Thoracic aorta (tissue), 2 donors: ENCODE measurements at regions not wholly inside any gene's neighbourhood (a gene's known extent, or its start where the extent isn't known, plus 50 kb on each side); places are given as distances from the start of the nearest gene placed in this dataset.
"Not testable (repeated sequence)": the region's sequence is repeated elsewhere in the genome, so short reads cannot be mapped to it uniquely, and the experiment has no call there.

Source experiments
- ATAC-seq: fragments of 150-250 bp; one replicate; pipeline ENCODE4 v1.8.0; 2017; ENCODE audit warnings: low read depth; ENCODE audit not compliant: insufficient number of reproducible peaks, low FRiP score
- DNase-seq: peaks from one replicate; pipeline ENCODE4 v3.0.0-alpha.2; 2020; ENCODE audit warnings: low spot score
- H3K27ac ChIP-seq, 2 donors: fragments of 200-600 bp; sonication (generic); 1 replicate in 1 of 2; 2 replicates in 1 of 2; pipeline ENCODE4 v1.5.1; 2016; ENCODE audit warnings: mild to moderate bottlenecking in 2 of 2, moderate library complexity in 2 of 2
- H3K27me3 ChIP-seq: fragments of 200-600 bp; sonication (generic); replicated peaks from 2 replicates; pipeline ENCODE4 v1.6.0; 2016; ENCODE audit warnings: mild to moderate bottlenecking; ENCODE audit not compliant: insufficient read depth
- H3K36me3 ChIP-seq: fragments of 200-600 bp; sonication (generic); one replicate; pipeline ENCODE4 v1.5.1; 2016
- H3K4me1 ChIP-seq, 2 donors: fragments of 200-600 bp; sonication (generic); 1 replicate in 1 of 2; 2 replicates in 1 of 2; pipeline versions ENCODE4 v1.5.1 to v1.6.0; 2016; ENCODE audit warnings: low read depth in 2 of 2, mild to moderate bottlenecking in 1 of 2; ENCODE audit not compliant: control insufficient read depth in 1 of 2
- H3K4me3 ChIP-seq: fragments of 200-600 bp; sonication (generic); 2 replicates; pipeline ENCODE4 v1.5.1; 2016; ENCODE audit warnings: mild to moderate bottlenecking
- H3K9me3 ChIP-seq: fragments of 200-600 bp; sonication (generic); 2 replicates; pipeline ENCODE4 v1.5.1; 2016
- TF ChIP-seq, protein P1 (sequence below): fragments of 200-600 bp; sonication (generic); IDR thresholded peaks from one replicate; pipeline ENCODE4 v1.5.1; 2019; ENCODE audit warnings: antibody characterized with exemption

DNA sequence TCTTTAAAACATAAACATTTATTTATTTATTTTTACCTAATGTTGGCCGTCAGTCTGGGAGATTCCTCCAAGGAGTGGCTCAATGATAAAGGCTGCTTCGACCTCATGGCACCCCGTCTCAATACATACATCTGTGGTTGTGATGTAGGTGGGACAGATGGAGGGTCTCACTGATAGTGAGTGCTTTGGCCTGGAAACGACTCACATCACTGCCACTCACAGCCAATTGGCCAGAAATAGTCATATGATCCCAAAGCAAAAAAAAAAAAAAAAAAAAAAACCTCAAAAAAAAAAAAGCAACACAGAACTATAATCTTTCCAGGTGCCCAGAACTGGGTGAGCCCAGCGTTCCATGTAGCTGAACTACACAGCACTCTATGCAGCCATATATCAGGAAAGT lies 125.4 kb downstream of the PSAT1 start:
- Histone ChIP-seq H3K36me3 (no peaks in the 10 kb centered on the region), H3K27ac (no peak overlapping the region), H3K27me3 (no peaks in the 10 kb centered on the region), H3K4me1 (no peaks in the 10 kb centered on the region), H3K4me3 (no peak overlapping the region), H3K9me3 (no peaks in the 10 kb centered on the region)
- DNase-seq (no peak), ATAC-seq (no peak)
- TF ChIP-seq, protein P1, sequence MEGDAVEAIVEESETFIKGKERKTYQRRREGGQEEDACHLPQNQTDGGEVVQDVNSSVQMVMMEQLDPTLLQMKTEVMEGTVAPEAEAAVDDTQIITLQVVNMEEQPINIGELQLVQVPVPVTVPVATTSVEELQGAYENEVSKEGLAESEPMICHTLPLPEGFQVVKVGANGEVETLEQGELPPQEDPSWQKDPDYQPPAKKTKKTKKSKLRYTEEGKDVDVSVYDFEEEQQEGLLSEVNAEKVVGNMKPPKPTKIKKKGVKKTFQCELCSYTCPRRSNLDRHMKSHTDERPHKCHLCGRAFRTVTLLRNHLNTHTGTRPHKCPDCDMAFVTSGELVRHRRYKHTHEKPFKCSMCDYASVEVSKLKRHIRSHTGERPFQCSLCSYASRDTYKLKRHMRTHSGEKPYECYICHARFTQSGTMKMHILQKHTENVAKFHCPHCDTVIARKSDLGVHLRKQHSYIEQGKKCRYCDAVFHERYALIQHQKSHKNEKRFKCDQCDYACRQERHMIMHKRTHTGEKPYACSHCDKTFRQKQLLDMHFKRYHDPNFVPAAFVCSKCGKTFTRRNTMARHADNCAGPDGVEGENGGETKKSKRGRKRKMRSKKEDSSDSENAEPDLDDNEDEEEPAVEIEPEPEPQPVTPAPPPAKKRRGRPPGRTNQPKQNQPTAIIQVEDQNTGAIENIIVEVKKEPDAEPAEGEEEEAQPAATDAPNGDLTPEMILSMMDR = no peak

DNA sequence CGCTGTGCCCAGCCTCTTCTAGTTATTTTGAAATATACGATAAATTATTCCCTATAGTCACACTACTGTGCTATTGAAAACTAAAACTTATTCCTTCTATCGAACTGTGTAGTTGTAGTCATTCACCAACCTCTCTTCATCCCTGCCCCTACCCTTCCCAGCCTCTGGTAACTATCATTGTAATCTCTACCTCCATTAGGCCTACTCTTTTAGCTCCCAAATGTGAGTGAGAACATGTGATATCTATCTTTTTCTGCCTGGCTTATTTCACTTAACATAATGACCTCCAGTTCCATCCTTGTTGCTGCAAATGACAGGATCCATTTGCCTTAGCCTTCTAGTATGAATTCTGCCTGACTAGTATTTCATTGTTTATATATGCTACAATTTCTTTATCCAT lies 127.4 kb downstream of the PSAT1 start:
- Histone ChIP-seq H3K36me3 (no peaks in the 10 kb centered on the region), H3K9me3 (no peaks in the 10 kb centered on the region), H3K4me3 (no peak overlapping the region), H3K27ac (no peak overlapping the region), H3K4me1 (no peaks in the 10 kb centered on the region), H3K27me3 (no peaks in the 10 kb centered on the region)
- TF ChIP-seq, protein P1 = no peak
- ATAC-seq (no peak), DNase-seq (no peak)

DNA sequence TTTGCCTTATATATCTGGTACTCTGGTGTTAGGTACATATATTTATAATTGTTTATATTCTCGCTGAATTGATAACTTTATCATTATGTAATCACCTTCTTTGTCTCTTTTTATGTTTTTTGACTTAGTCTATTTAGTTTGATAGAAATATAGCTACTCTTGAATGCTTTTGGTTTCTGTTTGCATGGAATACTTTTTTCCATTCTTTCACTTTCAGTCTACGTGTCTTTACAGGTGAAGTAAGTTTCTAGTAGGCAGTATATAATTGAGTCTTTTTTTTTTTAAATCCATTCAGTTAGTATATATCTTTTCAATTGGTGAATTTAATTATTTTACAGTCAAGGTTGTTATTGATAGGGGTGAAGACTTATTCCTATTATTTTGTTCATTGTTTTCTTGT lies 131.7 kb downstream of the PSAT1 start:
- DNase-seq (no peak), ATAC-seq (no peak)
- Histone ChIP-seq H3K4me3 (no peak overlapping the region), H3K9me3 (peaks cover 5% of the 10 kb centered on the region), H3K36me3 (no peaks in the 10 kb centered on the region), H3K27ac (no peak overlapping the region), H3K27me3 (no peaks in the 10 kb centered on the region), H3K4me1 (no peaks in the 10 kb centered on the region)
- TF ChIP-seq, protein P1 = no peak

DNA sequence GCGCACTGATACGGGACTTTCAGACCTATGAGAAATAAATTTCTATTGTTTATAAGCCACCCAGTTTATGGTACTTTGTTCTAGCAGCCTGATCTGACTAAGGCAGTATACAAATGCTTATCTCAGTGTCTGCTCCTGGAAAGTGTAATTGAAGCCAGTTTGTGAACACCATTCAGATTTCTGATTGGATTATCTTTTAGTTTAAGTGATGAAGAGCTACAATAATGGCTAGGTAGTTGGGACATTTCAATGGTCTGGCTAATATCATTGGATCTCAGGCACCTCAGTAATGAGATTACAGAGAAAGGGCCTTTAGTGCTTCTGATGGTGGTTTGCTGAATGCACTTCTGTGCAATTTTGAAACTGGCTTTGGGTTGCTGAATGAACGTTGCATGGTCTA lies 133.5 kb downstream of the PSAT1 start:
- DNase-seq (no peak), ATAC-seq (no peak)
- Histone ChIP-seq H3K36me3 (no peaks in the 10 kb centered on the region), H3K27me3 (no peaks in the 10 kb centered on the region), H3K9me3 (peaks cover 5% of the 10 kb centered on the region), H3K27ac (no peak overlapping the region), H3K4me1 (no peaks in the 10 kb centered on the region), H3K4me3 (no peak overlapping the region)
- TF ChIP-seq, protein P1 = no peak

DNA sequence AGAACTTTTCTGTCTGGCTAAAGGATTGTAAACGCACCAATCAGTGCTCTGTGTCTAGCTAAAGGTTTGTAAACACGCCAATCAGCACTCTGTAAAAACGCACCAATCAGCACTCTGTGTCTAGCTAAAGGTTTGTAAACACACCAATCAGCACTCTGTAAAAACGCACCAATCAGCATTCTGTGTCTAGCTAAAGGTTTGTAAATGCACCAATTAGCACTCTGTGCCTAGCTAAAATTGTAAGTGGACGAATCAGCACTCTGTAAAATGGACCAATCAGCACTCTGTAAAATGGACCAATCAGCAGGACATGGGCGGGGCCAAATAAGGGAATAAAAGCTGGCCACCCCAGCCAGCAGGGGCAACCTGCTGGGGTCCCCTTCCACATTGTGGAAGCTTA lies 134.1 kb downstream of the PSAT1 start:
- not testable (repeated sequence) for DNase-seq, H3K9me3 ChIP-seq, H3K36me3 ChIP-seq, H3K27ac ChIP-seq, H3K4me3 ChIP-seq, H3K27me3 ChIP-seq, H3K4me1 ChIP-seq, ATAC-seq

DNA sequence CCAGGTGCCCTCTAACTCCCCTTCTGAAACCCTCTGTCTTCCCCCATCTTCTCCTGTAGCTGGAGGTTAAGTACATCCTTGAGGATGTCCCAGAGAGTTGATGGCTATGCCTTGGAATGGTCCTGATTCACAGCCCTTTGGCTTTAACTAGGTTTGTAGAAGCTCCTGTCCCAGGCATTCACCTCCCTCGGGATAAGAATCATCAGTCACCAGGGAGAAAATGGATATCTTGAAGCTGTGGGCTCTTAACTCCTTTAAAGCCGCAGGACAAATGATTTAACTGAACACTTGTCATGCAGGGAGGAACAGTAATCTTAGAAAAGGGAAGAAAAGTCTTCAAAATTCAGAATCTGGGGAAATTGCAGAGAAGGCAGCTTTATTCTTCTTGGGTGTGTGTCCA lies 139.9 kb downstream of the PSAT1 start:
- Histone ChIP-seq H3K9me3 (no peaks in the 10 kb centered on the region), H3K4me1 (peaks cover 0 to 10% of the 10 kb centered on the region in 2 donors), H3K36me3 (no peaks in the 10 kb centered on the region), H3K27me3 (no peaks in the 10 kb centered on the region), H3K4me3 (no peak overlapping the region), H3K27ac (no peak overlapping the region)
- no peak for ATAC-seq
- DNase-seq = no peak
- TF ChIP-seq, protein P1 = no peak
